GM12872 (cell line): ENCODE measurements at regions not wholly inside any gene's neighbourhood (a gene's known extent, or its start where the extent isn't known, plus 50 kb on each side); places are given as distances from the start of the nearest gene placed in this dataset.

Source experiments
- CTCF ChIP-seq: IDR thresholded peaks from 3 replicates; pipeline ENCODE4 v1.5.1; 2011; ENCODE audit warnings: low read depth, mild to moderate bottlenecking, low read length, moderate library complexity; ENCODE audit not compliant: insufficient read depth

- TF ChIP-seq CTCF: no peak
These were observed 277.6 kb downstream of the PSAT1 start for GRCh38 chr9:78574354-78575045.

- TF ChIP-seq CTCF: no peak
These were observed 278.2 kb downstream of the PSAT1 start for GRCh38 chr9:78575081-78575480.

GRCh38 chr9:78575771-78576170 is 278.8 kb downstream of the PSAT1 start:
- TF ChIP-seq CTCF: no peak

DNA sequence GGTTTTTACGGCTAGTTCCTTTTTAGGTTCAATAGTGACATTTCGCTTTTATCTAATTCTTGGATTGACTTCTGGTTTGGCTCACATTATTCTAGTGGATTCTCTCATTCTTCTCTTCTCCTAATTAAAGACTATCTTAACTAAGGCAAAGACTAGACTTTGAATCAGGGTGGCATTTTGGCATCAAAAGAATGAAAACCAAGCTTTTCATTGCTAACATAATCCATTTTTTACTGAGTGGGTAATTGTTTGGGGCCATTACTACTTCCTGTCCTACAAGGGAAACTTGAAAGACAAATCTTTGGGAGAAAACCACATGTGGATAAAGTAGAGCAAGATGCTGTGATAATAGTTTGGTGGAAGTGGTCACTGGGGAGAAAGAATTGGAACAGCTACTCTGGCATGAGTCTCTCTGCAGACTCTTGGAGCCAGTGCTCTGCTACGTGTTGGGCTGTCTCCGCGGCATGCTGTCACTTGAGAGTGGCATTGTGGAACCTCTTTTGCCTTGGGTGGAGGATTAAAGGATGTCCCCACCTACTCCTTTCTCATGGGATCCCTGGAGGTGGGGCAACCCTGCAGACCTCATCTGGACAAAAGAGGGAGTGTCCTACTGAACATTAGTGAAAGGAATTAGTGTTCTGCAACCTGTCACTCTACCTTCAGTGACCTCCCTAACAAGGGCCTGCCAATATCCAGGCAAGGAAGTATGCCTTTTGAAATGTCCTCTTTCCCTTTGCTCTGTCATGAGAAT is 280.4 kb downstream of the PSAT1 start:
- no peak for TF ChIP-seq CTCF

DNA sequence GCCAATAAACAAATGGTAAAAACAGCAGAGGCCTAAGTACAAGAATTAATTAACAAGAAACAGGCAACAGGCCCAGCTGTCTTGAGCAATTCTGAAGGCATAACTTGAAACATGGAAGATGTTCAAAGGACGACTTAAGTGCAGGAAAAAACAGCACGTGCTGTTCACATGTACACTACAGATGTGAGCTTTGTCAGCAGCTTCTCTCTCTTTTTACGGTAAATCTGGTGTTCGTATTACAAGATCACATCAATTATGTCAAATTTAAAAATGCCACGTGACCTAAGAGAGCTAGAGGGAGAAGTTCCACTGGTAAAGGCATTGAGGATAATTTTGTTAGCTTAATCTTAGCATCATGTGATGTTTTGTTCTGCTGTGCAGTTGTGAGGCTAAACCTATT is 281.1 kb downstream of the PSAT1 start:
- no peak for TF ChIP-seq CTCF

DNA sequence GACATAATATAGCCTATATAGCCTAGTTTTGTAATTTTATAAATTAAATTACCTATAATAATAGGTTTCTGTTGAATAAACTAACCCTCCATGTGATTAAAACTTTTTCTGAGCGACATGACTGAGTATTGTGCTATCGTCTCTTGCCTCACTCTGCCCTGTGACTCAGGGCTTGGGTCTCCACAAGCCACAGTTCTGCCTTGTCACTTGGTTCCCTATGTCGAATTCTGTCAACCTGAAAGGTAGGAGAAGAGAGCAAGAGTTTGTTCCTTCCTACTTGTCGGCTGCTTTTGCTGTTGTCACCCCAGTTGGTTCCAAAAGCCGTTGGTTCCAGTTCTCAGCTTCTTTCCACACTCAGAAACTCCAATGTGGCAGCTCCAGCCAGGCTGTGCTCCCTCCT is 285.9 kb downstream of the PSAT1 start:
- no peak for TF ChIP-seq CTCF

- TF ChIP-seq CTCF: no peak
These were observed 287.7 kb downstream of the PSAT1 start for GRCh38 chr9:78584589-78584988.
